NCI-H1092 (cell line): ENCODE measurements at regions not wholly inside any gene's neighbourhood (a gene's known extent, or its start where the extent isn't known, plus 50 kb on each side); places are given as distances from the start of the nearest gene placed in this dataset.

Experiments used
- DNase-seq: peaks from one replicate; lab custom pipeline; 2025; lab: John Stamatoyannopoulos, UW

DNA sequence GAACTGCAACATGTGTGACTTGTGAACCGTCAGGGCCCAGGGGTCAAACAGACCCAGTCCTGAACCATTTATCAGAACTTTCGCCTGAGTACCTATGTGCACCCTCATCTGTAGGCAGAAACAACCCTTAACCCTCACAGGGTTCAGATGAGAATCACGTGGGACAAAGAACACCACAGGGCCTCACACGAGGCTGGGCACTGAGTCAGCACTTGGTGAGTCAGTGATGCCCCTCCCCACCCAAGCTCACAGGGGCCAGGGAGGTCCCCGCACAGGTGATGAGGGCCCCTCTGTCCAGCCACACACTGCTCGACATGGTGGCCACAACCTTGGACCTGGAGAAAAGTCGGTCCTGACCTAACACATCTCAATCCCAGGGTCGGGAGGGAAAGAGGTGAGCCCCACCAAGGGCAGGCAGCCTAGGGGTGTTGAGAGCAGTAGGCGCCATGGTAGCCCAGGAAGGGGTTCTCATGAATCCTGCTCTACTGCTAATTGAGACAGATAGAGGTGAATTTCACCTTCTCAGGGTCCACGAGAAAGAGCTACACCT lies 176.4 kb downstream of the SHANK2 start:
- DNase-seq, result no peak

DNA sequence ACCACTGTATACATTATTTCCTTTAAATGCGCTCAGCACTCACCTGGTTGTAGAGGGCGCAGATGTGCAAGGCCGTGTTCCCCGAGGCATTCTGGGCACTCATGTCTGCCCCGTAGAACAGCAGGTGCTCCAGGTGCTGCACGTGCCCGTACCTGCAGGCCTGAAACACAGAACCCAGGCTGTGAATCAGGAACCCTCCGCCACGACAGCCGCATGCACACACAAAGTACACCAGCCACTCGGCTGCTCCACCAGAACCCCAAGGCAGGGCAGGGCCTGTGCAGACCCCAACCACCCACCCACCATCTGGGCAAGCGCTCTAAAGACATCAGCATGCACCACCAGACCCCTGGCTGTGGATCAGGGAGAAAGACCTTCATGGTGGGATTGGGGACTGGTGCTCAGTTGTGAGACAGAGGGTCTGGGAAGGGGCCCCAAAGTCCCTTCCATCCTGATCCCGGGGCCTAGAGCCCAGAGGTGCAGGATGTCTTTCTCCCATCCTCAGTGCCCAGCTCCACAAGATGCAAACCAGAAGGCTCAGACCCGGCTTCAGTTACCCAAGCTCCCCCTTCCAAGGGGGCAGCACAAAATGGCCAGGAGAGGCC lies 177.2 kb downstream of the SHANK2 start:
- DNase-seq, result no peak

DNA sequence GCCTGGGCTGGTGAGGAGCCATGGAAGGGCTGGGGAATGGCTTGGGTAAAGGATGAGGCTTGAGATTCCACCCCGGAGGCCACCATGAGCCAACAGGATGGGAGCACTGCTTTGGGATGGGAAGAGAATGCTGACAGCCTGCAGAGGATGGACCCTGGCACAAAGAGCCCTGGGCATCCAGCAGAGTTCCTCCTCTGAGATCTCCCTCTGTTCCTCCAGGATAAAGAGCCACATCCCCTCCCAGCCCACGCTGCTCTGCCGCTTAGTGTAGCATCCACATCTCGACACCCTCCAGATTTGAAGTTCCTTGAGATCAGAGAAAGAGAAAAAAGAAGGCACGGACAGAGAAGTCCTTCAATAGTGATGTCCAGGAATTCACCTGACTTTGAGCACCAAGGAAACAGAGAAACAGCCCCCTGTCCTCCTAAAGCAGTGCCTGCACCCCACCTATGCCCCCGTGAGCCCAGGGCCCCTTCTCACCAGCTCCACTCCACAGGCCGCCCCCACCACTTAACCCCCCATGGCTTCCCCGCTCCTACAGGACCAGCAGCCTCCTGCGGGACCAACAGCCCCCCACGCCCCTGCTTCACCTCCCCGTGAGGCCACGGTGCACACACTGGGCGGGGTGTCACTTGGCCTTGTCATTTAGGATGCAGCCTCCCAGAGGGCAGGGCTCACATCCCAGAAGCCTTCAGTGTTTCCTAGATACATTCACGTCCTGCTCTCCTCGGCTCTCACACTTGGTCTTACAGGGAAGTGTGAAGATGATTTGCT lies 180.5 kb downstream of the SHANK2 start:
- no peak for DNase-seq

DNA sequence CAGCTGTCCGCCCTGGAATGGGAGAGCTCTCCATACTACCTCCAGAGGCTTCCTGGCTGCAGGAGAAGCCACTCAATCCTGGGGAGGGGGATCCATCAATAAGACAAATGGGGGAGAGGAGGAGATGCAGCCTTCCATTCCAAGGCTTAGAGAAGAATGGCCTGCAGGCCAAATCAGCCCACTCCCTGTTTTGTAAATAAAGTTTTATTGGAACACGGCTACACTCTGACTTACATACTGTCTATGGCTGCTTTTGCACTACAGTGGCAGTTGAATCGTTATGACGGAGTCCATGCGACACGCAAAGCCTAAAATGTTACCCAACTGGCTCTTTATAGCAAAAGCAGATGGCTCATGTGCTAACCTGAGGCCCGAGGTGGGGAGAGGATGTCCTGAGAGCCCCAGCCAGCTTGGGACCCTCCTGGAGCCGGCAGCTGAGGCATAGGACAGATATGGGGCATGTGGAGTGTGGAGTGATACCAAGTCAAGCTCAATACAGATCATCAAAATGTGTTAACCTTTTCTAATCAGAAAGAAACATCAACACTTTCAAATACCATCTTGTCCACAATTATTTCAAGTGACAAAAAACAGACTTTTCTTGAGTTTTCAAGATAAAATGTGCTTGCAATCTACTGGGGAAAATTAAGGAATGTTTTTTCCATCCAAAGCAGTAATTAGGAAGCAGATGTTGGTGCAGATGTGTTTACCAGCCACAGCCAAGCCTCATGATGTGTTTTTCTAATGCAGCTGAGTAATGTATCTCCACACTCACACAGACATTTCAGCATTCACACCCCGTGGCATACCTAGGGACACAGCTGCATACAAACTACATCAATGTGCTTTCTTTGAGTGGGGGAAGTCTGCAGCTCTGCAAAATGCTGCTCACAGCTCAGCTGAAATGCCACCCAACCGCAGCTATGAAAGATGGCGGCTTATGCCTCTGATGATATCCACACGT lies 181.6 kb downstream of the SHANK2 start:
- DNase-seq, result no peak

DNA sequence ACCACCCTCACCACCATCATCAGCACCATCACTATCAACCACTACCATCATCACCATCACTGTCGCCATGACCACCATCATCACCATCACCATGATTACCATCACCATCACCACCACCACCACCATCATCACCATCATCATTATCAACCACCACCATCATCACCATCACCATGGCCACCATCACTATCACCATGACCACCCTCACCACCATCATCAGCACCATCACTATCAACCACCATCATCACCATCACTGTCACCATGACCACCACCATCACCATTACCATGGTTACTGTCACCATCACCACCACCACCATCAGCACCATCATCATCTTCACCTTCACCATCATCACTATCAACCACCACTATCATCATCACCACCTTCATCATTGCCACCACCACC lies 183.4 kb downstream of the SHANK2 start:
- no peak for DNase-seq

DNA sequence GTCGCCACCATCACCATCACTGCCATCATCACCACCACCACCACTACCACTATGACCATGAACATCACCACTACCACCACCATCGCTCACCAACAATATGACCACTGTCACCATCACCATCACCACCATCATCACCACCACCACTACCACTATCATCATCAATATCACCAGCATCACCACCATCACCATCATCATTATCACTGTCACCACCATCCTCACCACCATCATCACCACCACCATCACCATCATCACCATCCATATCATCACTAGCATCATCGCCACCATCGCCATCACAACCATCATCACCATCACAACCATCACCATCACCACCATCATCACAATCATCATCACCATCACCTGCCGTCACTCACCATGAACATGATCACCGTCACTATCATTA lies 184.6 kb downstream of the SHANK2 start:
- DNase-seq, result no peak

DNA sequence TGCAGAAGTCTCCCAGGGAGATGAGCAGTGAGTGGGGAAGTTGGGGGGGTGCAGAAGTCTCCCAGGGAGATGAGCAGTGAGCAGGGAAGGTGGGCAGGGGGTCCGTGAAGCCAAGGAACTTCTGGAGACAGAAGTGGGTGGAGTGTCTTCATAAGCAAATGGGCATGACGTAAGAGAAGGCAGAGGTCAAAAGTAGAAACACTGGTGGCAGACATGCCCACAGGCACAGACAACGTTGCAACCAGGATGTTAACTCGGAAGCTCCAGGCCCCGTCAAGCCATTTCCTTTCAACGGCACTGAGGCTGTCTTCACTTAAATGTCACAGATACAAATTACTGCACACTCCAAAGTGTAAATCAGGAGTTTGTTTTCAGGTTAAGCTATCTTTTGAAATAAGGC lies 186.1 kb downstream of the SHANK2 start:
- no peak for DNase-seq

DNA sequence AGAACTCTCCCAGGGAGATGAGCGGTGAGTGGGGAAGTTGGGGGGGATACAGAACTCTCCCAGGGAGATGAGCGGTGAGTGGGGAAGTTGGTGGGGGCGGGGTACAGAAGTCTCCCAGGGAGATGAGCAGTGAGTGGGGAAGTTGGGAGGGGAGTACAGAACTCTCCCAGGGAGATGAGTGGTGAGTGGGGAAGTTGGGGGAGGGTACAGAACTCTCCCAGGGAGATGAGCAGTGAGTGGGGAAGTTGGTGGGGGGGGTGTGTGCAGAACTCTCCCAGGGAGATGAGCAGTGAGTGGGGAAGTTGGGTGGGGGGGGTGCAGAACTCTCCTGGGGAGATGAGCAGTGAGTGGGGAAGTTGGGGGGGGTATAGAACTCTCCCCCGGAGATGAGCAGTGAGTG lies 186.5 kb downstream of the SHANK2 start:
- no peak for DNase-seq

DNA sequence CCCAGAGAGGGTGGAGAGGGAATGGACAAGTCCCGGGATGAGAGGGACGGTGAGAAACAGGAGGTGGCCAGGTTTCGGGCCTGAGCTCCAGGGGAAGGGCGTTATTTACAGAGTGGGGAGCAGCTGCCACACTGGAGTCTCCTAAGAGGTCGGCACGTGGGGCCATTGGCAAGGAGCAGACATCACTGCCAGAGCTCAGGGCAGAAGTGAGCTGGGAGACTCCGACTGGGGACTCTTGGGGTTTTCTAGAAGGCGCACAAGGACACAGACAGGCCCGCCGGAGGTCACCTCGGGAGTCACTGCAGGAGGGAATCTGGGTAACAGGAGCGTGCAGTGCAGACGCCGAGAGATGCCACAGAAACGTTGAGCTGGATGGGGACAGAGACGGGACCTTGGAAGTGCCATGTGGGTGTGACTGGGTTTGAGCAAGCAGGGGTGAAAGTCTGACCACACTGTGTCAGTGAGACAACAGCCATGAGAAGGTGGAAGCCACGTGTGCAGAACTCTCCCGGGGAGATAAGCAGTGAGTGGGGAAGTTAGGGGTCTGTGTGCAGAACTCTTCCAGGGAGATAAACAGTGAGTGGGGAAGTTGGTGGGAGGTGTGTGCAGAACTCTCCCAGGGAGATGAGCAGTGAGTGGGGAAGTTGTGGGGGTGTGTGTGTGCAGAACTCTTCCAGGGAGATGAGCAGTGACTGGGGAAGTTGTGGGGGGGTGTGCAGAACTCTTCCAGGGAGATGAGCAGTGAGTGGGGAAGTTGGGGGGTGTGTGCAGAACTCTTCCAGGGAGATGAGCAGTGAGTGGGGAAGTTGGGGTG lies 187.5 kb downstream of the SHANK2 start:
- no peak for DNase-seq

DNA sequence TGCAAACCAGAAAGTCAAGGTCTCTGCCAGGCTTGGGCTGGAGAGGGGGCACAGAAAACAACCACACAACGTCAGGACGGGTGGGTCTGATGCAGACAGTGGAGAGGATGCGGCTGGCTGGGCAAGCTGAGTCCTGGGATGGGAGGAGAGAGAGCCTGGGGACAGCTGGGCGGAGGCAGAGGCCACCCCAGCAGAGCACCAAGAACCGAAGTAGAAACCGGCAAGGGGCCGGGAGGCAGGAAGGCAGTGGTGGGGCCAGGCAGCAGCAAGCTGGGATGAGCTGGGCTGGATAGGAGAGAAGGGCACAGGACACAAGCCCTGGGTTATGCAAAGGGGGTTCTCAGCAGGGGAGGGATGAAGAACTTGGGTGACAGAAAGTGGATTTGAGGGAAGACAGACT lies 188.2 kb downstream of the SHANK2 start:
- no peak for DNase-seq

DNA sequence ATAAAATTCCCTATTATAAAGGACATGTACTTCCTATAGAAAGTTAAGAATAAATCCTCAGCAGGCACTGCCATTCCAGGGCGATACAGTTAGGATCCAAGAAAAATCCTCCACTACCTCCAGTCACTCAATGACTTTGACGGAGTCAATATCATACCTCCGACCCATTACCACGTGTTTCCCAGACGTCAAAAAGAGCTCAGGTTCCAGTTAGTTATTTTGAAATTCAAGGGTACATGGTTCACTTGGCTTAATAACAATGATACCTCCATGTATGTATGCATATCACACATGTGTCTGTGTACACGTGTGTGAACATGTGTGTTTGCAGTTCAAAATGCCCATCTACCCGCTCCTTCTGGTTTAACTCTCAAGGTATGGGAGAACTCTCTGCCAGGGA lies 189.2 kb downstream of the SHANK2 start:
- DNase-seq, result no peak

DNA sequence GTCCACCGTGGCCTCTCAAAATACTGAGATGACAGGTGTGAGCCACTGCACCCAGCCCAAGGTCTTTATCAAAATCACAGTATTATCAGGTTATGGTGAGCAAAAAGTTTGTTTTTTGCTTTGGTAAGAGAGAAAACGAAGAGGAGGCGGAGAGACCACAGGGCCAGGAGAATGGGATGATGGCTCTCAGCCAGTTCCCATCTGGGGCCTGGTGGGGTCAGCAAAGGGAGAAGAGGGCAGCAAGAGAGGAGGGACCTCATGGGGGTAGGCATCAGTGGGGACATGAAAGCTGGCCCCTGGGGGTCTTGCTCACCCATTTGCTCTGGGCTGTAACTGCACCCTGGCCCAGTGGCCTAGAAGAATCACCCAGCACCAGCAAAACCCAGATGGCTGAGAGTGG lies 190.2 kb downstream of the SHANK2 start:
- no peak for DNase-seq

DNA sequence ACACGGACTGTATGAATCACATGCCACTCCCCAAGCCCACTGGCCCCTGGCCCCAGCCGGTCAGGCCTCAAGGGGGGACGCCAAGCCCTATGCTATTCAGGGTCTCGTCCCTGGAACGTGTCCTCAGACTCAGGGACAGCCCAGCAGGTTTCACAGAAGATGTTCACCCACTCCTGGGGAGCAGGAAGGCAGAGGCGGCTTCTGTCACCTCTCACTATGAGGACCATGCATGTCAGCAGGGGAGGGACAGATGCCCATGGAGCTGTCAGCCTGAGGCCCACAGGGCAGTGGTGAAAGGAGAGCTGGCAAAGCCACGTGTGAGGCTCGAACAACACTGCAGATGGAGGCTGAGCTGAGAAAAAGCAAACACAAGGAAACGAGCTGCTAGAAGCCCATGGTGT lies 192.0 kb downstream of the SHANK2 start:
- no peak for DNase-seq

DNA sequence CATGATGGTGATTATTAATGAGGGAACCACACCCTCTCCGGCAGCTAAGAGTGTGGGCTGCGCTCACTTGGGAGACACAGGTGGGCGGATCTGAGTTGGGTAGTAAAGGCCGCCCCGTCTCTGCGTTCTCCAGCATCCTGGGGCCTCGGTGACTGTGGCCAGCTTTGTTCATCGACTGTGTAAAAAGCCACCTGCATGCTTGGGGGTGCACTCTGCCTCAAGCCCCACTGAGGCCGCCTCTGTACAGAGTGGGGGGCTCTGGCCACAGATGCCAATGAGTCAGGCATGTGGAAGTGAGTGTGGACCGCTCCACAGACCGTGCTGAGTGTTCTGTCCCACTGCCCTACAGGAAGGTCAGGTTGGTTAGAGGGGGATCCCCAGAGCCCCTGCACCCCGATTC lies 192.7 kb downstream of the SHANK2 start:
- no peak for DNase-seq

DNA sequence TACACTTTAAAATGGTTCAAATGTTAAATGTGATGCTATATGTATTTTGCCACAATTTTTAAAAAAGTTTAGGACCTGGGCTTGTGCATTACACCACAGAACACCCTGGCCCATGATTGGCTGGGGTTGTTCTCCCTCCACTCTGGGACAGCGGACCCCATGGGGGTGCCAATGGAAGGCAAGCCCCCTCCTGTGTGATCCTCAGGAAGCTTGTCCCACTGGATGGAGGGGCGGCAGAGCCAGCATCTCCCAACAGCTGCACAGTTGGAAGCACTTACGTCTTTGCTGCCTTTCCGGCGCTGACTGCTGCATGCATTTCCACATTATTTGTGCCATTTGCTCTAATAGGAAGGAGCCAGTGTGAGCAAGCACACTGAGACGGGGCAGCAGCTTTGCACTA lies 196.5 kb downstream of the SHANK2 start:
- no peak for DNase-seq
